Stimulated activated CD8-positive, alpha-beta memory T cell treated with anti-CD3 and anti-CD28 coated beads, Interleukin-7, amount 100 ng/mL, for 48 hours (primary cell): ENCODE measurements at regions not wholly inside any gene's neighbourhood (a gene's known extent, or its start where the extent isn't known, plus 50 kb on each side); places are given as distances from the start of the nearest gene placed in this dataset.
A peak's percentile ranks its signal among the peaks of the same experiment; 100 is the strongest.
"Not testable (repeated sequence)": the region's sequence is repeated elsewhere in the genome, so short reads cannot be mapped to it uniquely, and the experiment has no call there.

Source experiments
- DNase-seq, 2 donors: peaks; one replicate each; pipeline ENCODE4 v3.0.0-alpha.2; 2020; ENCODE audit warnings: low read depth in 1 of 2; ENCODE audit errors: extremely low read depth in 1 of 2

- DNase-seq: no peak
Observed at GRCh38 chr6:37078814-37079213, 73.4 kb downstream of the FGD2 start.

GRCh38 chr6:37081042-37081607, 75.7 kb downstream of the FGD2 start:
- no peak for DNase-seq

- no peak for DNase-seq
Observed at GRCh38 chr6:37082390-37083130, 77.1 kb downstream of the FGD2 start.

GRCh38 chr6:37083243-37084138, 78.0 kb downstream of the FGD2 start:
- no peak for DNase-seq

GRCh38 chr6:37084665-37085064, 79.2 kb downstream of the FGD2 start:
- DNase-seq: not testable (repeated sequence)

- no peak for DNase-seq
Observed at GRCh38 chr6:37085198-37085597, 79.7 kb downstream of the FGD2 start.

GRCh38 chr6:37088897-37089296, 81.1 kb upstream of the PIM1 start:
- no peak for DNase-seq

- no peak for DNase-seq
Observed at GRCh38 chr6:37089783-37090182, 80.2 kb upstream of the PIM1 start.

GRCh38 chr6:37091104-37091503, 78.8 kb upstream of the PIM1 start:
- DNase-seq: not testable (repeated sequence)

- not testable (repeated sequence) for DNase-seq
Observed at GRCh38 chr6:37091586-37091985, 78.4 kb upstream of the PIM1 start.

- DNase-seq: no peak
Observed at GRCh38 chr6:37092923-37093727, 76.8 kb upstream of the PIM1 start.

GRCh38 chr6:37093728-37094069, 76.3 kb upstream of the PIM1 start:
- no peak for DNase-seq

GRCh38 chr6:37095997-37096396, 74.0 kb upstream of the PIM1 start:
- DNase-seq: no peak

- DNase-seq: no peak
Observed at GRCh38 chr6:37097335-37097734, 72.6 kb upstream of the PIM1 start.

GRCh38 chr6:37099442-37099841, 70.5 kb upstream of the PIM1 start:
- DNase-seq: no peak

- no peak for DNase-seq
Observed at GRCh38 chr6:37100745-37101144, 69.2 kb upstream of the PIM1 start.

GRCh38 chr6:37101991-37102298, 68.0 kb upstream of the PIM1 start:
- DNase-seq: no peak

GRCh38 chr6:37102299-37103168, 67.4 kb upstream of the PIM1 start:
- DNase-seq: peak; percentile 44 to 67

GRCh38 chr6:37103169-37104039, 66.5 kb upstream of the PIM1 start:
- no peak for DNase-seq
